ENCODE measurements at regions not wholly inside any gene's neighbourhood (a gene's known extent, or its start where the extent isn't known, plus 50 kb on each side); places are given as distances from the start of the nearest gene placed in this dataset.

GRCh38 chr3:137061186-137061585, 103.4 kb downstream of the IL20RB start:
- no peak for FAIRE-seq

GRCh38 chr3:137062250-137062649, 104.5 kb downstream of the IL20RB start:
- no peak for FAIRE-seq

- no peak for FAIRE-seq
Observed at GRCh38 chr3:137065381-137065780, 107.6 kb downstream of the IL20RB start.

- no peak for FAIRE-seq
Observed at GRCh38 chr3:137066092-137066491, 108.3 kb downstream of the IL20RB start.

GRCh38 chr3:137071104-137071503, 113.3 kb downstream of the IL20RB start:
- no peak for FAIRE-seq

GRCh38 chr3:137075020-137075419, 117.2 kb downstream of the IL20RB start:
- FAIRE-seq: no peak

- no peak for FAIRE-seq
Observed at GRCh38 chr3:137078040-137078439, 120.3 kb downstream of the IL20RB start.

- FAIRE-seq: no peak
Observed at GRCh38 chr3:137079571-137079970, 121.8 kb downstream of the IL20RB start.

GRCh38 chr3:137081711-137082110, 123.9 kb downstream of the IL20RB start:
- FAIRE-seq: no peak

GRCh38 chr3:137082763-137083162, 125.0 kb downstream of the IL20RB start:
- no peak for FAIRE-seq

- no peak for FAIRE-seq
Observed at GRCh38 chr3:137083332-137083731, 125.5 kb downstream of the IL20RB start.

GRCh38 chr3:137084586-137084985, 126.8 kb downstream of the IL20RB start:
- FAIRE-seq: no peak

GRCh38 chr3:137097386-137097785, 139.6 kb downstream of the IL20RB start:
- no peak for FAIRE-seq

GRCh38 chr3:137097852-137098251, 140.1 kb downstream of the IL20RB start:
- no peak for FAIRE-seq

- no peak for FAIRE-seq
Observed at GRCh38 chr3:137099364-137100219, 141.8 kb downstream of the IL20RB start.

GRCh38 chr3:137100326-137100725, 142.5 kb downstream of the IL20RB start:
- no peak for FAIRE-seq

GRCh38 chr3:137103739-137104138, 146.0 kb downstream of the IL20RB start:
- no peak for FAIRE-seq

- FAIRE-seq: peak; percentile 92
Observed at GRCh38 chr3:137105277-137105977, 147.6 kb downstream of the IL20RB start.

GRCh38 chr3:137106612-137107240, 148.9 kb downstream of the IL20RB start:
- no peak for FAIRE-seq

- FAIRE-seq: no peak
Observed at GRCh38 chr3:137108699-137109440, 151.1 kb downstream of the IL20RB start.

- FAIRE-seq: peak; percentile 73
Observed at GRCh38 chr3:137110392-137110996, 152.7 kb downstream of the IL20RB start.

- no peak for FAIRE-seq
Observed at GRCh38 chr3:137111497-137111896, 153.7 kb downstream of the IL20RB start.

GRCh38 chr3:137116619-137117018, 158.8 kb downstream of the IL20RB start:
- no peak for FAIRE-seq
